Body of pancreas (tissue), 4 donors: ENCODE measurements at regions not wholly inside any gene's neighbourhood (a gene's known extent, or its start where the extent isn't known, plus 50 kb on each side); places are given as distances from the start of the nearest gene placed in this dataset.

ENCODE experiments used
- ATAC-seq: fragments of 150-250 bp; one replicate; pipeline ENCODE4 v1.9.1; 2016
- DNase-seq, 4 donors: peaks; one replicate each; pipeline ENCODE4 v3.0.0-alpha.2; 2019
- H3K27ac ChIP-seq, 4 donors: fragments of 200-600 bp; sonication (generic); 1 replicate in 3 of 4; 2 replicates in 1 of 4; pipeline versions ENCODE4 v1.5.1 to v1.6.1; 2016 to 2019; ENCODE audit warnings: mild to moderate bottlenecking in 1 of 4, mixed read lengths in 1 of 4, moderate library complexity in 1 of 4
- H3K27me3 ChIP-seq, 2 donors: fragments of 200-600 bp; sonication (generic); one replicate each; pipeline ENCODE4 v1.6.0; 2016; ENCODE audit warnings: mild to moderate bottlenecking in 1 of 2
- H3K36me3 ChIP-seq, 2 donors: fragments of 200-600 bp; sonication (generic); replicated peaks in 1 of 2; 2 replicates each; pipeline ENCODE4 v1.5.1; 2016; ENCODE audit warnings: low read depth in 2 of 2; ENCODE audit not compliant: insufficient read depth in 1 of 2
- H3K4me1 ChIP-seq: fragments of 200-600 bp; sonication (generic); one replicate; pipeline ENCODE4 v1.6.0; 2016
- H3K4me3 ChIP-seq, 2 donors: fragments of 200-600 bp; sonication (generic); 1 replicate in 1 of 2; 2 replicates in 1 of 2; pipeline ENCODE4 v1.5.1; 2016 to 2019
- H3K9me3 ChIP-seq, 3 donors: fragments of 200-600 bp; sonication (generic); 1 replicate in 2 of 3; 2 replicates in 1 of 3; pipeline ENCODE4 v1.5.1; 2016
- POLR2A ChIP-seq, 3 donors: fragments of 450-650 bp; IDR thresholded peaks; one replicate each; pipeline ENCODE4 v1.6.1; 2016; ENCODE audit warnings: antibody characterized with exemption in 3 of 3, mild to moderate bottlenecking in 2 of 3
- WGBS, 2 donors: methylation state at CpG; one replicate each; pipeline ENCODE4 v1.1.5; 2017; 5-methylcytosine and 5-hydroxymethylcytosine counted together
- intact Hi-C: fragments of 100-400 bp; cut with DNase I; formaldehyde crosslinking; loops from one replicate; pipeline ENCODE4 v1.15.1; 2023
- TF ChIP-seq, protein P1 (sequence below), 7 experiments: fragments of 450-650 bp in 4 of 7; fragments of 200-600 bp in 3 of 7; sonication (generic) in 3 of 7; IDR thresholded peaks; one replicate each; pipeline ENCODE4 v1.5.1; 2016 to 2019; ENCODE audit warnings: antibody characterized with exemption in 7 of 7

DNA sequence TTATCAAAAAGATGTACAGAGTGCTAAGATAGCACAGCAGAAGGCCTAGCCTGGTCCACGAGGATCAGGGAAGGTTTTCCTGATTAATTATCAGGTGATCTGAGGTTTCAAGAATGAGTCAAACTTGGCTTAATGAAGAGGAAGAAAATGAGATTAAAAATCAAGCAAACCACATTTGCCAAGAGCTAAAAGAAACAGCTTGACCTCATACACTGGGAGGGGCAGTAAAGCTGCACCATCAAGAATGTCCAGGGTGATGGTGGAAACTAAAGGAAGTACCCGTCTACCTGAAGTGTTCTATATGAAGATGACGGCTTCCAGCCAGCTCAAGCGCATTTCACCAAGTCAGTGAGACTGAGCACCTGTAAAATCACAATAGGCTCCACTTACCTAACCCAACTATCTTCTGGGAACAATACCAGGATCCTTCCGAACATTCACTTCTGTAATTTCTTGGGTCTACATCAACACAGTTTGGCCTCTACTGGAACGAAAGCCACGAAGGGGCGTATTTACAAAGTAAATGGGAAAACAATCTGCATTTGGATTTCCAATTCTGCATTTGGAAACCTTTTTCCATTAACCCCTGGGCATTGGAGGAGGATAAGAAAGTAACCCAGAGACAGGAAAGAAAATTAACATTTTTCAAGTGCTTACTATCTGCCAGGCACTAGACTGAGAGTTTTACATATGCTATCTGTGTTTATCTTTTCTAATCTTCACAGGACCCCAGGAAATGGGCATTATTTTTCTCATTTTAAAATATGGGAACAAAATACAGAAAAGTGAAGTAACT, 114.0 kb upstream of the DCLK2 start:
- Histone ChIP-seq H3K27me3 (peaks cover 0 to 7% of the 10 kb centered on the region in 2 donors), H3K4me3 (no peak overlapping the region), H3K4me1 (no peaks in the 10 kb centered on the region), H3K27ac (no peak overlapping the region), H3K9me3 (no peaks in the 10 kb centered on the region), H3K36me3 (no peaks in the 10 kb centered on the region)
- 85 to 87% methylated on average over 8 of the region's 8 CpGs for WGBS, 2 donors
- TF ChIP-seq POLR2A (IDR thresholded peaks at IDR 0.05): no peak
- TF ChIP-seq, protein P1, sequence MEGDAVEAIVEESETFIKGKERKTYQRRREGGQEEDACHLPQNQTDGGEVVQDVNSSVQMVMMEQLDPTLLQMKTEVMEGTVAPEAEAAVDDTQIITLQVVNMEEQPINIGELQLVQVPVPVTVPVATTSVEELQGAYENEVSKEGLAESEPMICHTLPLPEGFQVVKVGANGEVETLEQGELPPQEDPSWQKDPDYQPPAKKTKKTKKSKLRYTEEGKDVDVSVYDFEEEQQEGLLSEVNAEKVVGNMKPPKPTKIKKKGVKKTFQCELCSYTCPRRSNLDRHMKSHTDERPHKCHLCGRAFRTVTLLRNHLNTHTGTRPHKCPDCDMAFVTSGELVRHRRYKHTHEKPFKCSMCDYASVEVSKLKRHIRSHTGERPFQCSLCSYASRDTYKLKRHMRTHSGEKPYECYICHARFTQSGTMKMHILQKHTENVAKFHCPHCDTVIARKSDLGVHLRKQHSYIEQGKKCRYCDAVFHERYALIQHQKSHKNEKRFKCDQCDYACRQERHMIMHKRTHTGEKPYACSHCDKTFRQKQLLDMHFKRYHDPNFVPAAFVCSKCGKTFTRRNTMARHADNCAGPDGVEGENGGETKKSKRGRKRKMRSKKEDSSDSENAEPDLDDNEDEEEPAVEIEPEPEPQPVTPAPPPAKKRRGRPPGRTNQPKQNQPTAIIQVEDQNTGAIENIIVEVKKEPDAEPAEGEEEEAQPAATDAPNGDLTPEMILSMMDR (IDR thresholded peaks at IDR 0.05): no peak
- DNase-seq (no peak), ATAC-seq (no peak)
- intact Hi-C loops: no loop called here

GRCh38 chr4:149965206-149965605, 113.0 kb upstream of the DCLK2 start:
- DNase-seq (no peak), ATAC-seq (no peak)
- intact Hi-C loops: no loop called here
- Histone ChIP-seq H3K27ac (no peak overlapping the region), H3K4me3 (no peak overlapping the region), H3K4me1 (no peaks in the 10 kb centered on the region), H3K36me3 (no peaks in the 10 kb centered on the region), H3K9me3 (no peaks in the 10 kb centered on the region), H3K27me3 (peaks cover 0 to 9% of the 10 kb centered on the region in 2 donors)
- 54 to 57% methylated on average over 2 of the region's 2 CpGs for WGBS, 2 donors
- no peak for TF ChIP-seq POLR2A (IDR thresholded peaks at IDR 0.05)
- TF ChIP-seq, protein P1 (IDR thresholded peaks at IDR 0.05): no peak

GRCh38 chr4:149972407-149972806, 105.8 kb upstream of the DCLK2 start:
- no peak for ATAC-seq
- intact Hi-C loops: no loop called here
- H3K4me1 ChIP-seq: no peaks in the 10 kb centered on the region
- TF ChIP-seq, protein P1 (IDR thresholded peaks at IDR 0.05): no peak
- TF ChIP-seq POLR2A (IDR thresholded peaks at IDR 0.05): no peak
- 46 to 51% methylated on average over 2 of the region's 2 CpGs for WGBS, 2 donors
- no peak overlapping the region for H3K4me3 ChIP-seq
- no peak for DNase-seq
- no peaks in the 10 kb centered on the region for H3K36me3 ChIP-seq
- H3K27ac ChIP-seq: no peak overlapping the region
- no peaks in the 10 kb centered on the region for H3K9me3 ChIP-seq
- peaks cover 0 to 9% of the 10 kb centered on the region in 2 donors for H3K27me3 ChIP-seq

- WGBS, 2 donors: 64 to 75% methylated on average over 2 of the region's 2 CpGs
- intact Hi-C loops: no loop called here
Measured at GRCh38 chr4:149973181-149973580, 105.1 kb upstream of the DCLK2 start.

More at GRCh38 chr4:149973181-149973580, 105.1 kb upstream of the DCLK2 start:
- TF ChIP-seq POLR2A (IDR thresholded peaks at IDR 0.05): no peak
- TF ChIP-seq, protein P1 (IDR thresholded peaks at IDR 0.05): no peak
- no peak overlapping the region for H3K4me3 ChIP-seq
- H3K36me3 ChIP-seq: no peaks in the 10 kb centered on the region
- ATAC-seq (no peak), DNase-seq (no peak)
- no peak overlapping the region for H3K27ac ChIP-seq
- H3K27me3 ChIP-seq: peaks cover 0 to 9% of the 10 kb centered on the region in 2 donors
- no peaks in the 10 kb centered on the region for H3K4me1 ChIP-seq
- H3K9me3 ChIP-seq: no peaks in the 10 kb centered on the region
